ENCODE measurements at regions not wholly inside any gene's neighbourhood (a gene's known extent, or its start where the extent isn't known, plus 50 kb on each side); places are given as distances from the start of the nearest gene placed in this dataset.

- H3K4me3 ChIP-seq = no peak overlapping the region
- H3K36me3 ChIP-seq = no peaks in the 10 kb centered on the region
- H3K4me1 ChIP-seq = no peaks in the 10 kb centered on the region
- H3K9me3 ChIP-seq = peaks cover 0 to 17% (median 8%) of the 10 kb centered on the region in 4 donors
- WGBS, 5 donors = 69 to 78% (median 71%) methylated on average over 7 of the region's 7 CpGs
- no peak overlapping the region for H3K27ac ChIP-seq
- intact Hi-C loops (cut with DNase I; ENCODE audit: low total_unique reads) = no loop called here
- TF ChIP-seq EP300 (IDR thresholded peaks at IDR 0.05) (no peak), CTCF (IDR thresholded peaks at IDR 0.05) (no peak), POLR2A (IDR thresholded peaks at IDR 0.05) (no peak), POLR2AphosphoS5 (IDR thresholded peaks at IDR 0.05) (no peak)
- DNase-seq = no peak
- H3K27me3 ChIP-seq = peaks cover 0 to 4% (median 0%) of the 10 kb centered on the region in 3 donors
Observed at GRCh38 chr2:48016225-48017019, 110.1 kb upstream of the FBXO11 start.

GRCh38 chr2:48017136-48017535 lies 110.8 kb upstream of the FBXO11 start:
- Histone ChIP-seq H3K36me3 (no peaks in the 10 kb centered on the region), H3K9me3 (peaks cover 0 to 17% (median 8%) of the 10 kb centered on the region in 4 donors), H3K4me1 (no peaks in the 10 kb centered on the region), H3K27me3 (peaks cover 0 to 4% (median 0%) of the 10 kb centered on the region in 3 donors), H3K4me3 (no peak overlapping the region), H3K27ac (no peak overlapping the region)
- no peak for DNase-seq
- 85 to 91% (median 90%) methylated on average over 7 of the region's 7 CpGs for WGBS, 5 donors
- TF ChIP-seq POLR2AphosphoS5 (IDR thresholded peaks at IDR 0.05) = no peak
- TF ChIP-seq CTCF (IDR thresholded peaks at IDR 0.05) = no peak
- no peak for TF ChIP-seq POLR2A (IDR thresholded peaks at IDR 0.05)
- no peak for TF ChIP-seq EP300 (IDR thresholded peaks at IDR 0.05)
- intact Hi-C loops (cut with DNase I; ENCODE audit: low total_unique reads) = no loop called here

- intact Hi-C loops (cut with DNase I; ENCODE audit: low total_unique reads) = no loop called here
- Histone ChIP-seq H3K27me3 (peaks cover 0 to 4% (median 0%) of the 10 kb centered on the region in 3 donors), H3K27ac (no peak overlapping the region), H3K9me3 (peaks cover 0 to 17% (median 8%) of the 10 kb centered on the region in 4 donors), H3K4me3 (no peak overlapping the region), H3K4me1 (no peaks in the 10 kb centered on the region), H3K36me3 (no peaks in the 10 kb centered on the region)
- TF ChIP-seq POLR2A (IDR thresholded peaks at IDR 0.05) (no peak), EP300 (IDR thresholded peaks at IDR 0.05) (no peak), CTCF (IDR thresholded peaks at IDR 0.05) (no peak), POLR2AphosphoS5 (IDR thresholded peaks at IDR 0.05) (no peak)
- DNase-seq = no peak
Observed at GRCh38 chr2:48018480-48018879, 112.2 kb upstream of the FBXO11 start.

GRCh38 chr2:48026865-48027264 lies 120.6 kb upstream of the FBXO11 start:
- Histone ChIP-seq H3K36me3 (no peaks in the 10 kb centered on the region), H3K27ac (no peak overlapping the region), H3K4me3 (no peak overlapping the region), H3K9me3 (no peaks in the 10 kb centered on the region), H3K27me3 (no peaks in the 10 kb centered on the region), H3K4me1 (no peaks in the 10 kb centered on the region)
- no peak for DNase-seq
- WGBS, 5 donors = 65 to 82% (median 69%) methylated on average over 1 of the region's 1 CpG
- TF ChIP-seq CTCF (IDR thresholded peaks at IDR 0.05) (no peak), EP300 (IDR thresholded peaks at IDR 0.05) (no peak), POLR2A (IDR thresholded peaks at IDR 0.05) (no peak), POLR2AphosphoS5 (IDR thresholded peaks at IDR 0.05) (no peak)
- intact Hi-C loops (cut with DNase I; ENCODE audit: low total_unique reads) = no loop called here

Measured in stomach (tissue), 8 donors.